HCT116 (cell line): ENCODE measurements at regions not wholly inside any gene's neighbourhood (a gene's known extent, or its start where the extent isn't known, plus 50 kb on each side); places are given as distances from the start of the nearest gene placed in this dataset.

Experiments
- ATAC-seq: fragments of 200-7000 bp; cut with Tn5 transposase; 2 replicates; pipeline ENCODE4 v1.9.1; 2020; ENCODE audit warnings: mild to moderate bottlenecking, moderate library complexity
- BruUV-seq: library from RNA; stranded (reverse); fragments of 400-500 nt; replicated peaks from 2 replicates; lab custom pipeline; 2021; lab: Mats Ljungman, UMichigan
- CTCF ChIA-PET: fragments of 300-600 bp; sonication (Branson Sonifier 250); formaldehyde crosslinking; loops from one replicate; lab custom pipeline; 2021; ENCODE audit warnings: antibody characterized with exemption; lab: Charles Lee
- POLR2A ChIA-PET: fragments of 300-600, 350-600 bp; sonication (Branson Sonifier 250); formaldehyde crosslinking; loops from one replicate; lab custom pipeline; 2021; ENCODE audit warnings: antibody characterized with exemption; lab: Charles Lee
- RAD21 ChIA-PET, 2 experiments: fragments of 300-600 bp; sonication (Branson Sonifier 250); formaldehyde crosslinking; loops; one replicate each; lab custom pipeline; 2023; ENCODE audit warnings: low total read pairs in 2 of 2; ENCODE audit not compliant: uncharacterized antibody in 2 of 2, unreplicated experiment in 2 of 2, low non-redundant PET in 1 of 2; lab: Charles Lee
- DNase-seq: peaks from one replicate; pipeline ENCODE4 v3.0.0-alpha.2; 2010; ENCODE audit warnings: low read depth, low spot score
- H2AFZ ChIP-seq: fragments of 200-600 bp; shearing (Covaris generic), sonication (generic); 2 replicates; pipeline ENCODE4 v1.6.1; 2017; ENCODE audit warnings: low read depth, mixed run types, mixed read lengths, antibody characterized with exemption, low read length; ENCODE audit not compliant: poor library complexity, severe bottlenecking
- H3K27ac ChIP-seq: 2 replicates; pipeline ENCODE4 v1.5.1; 2012; ENCODE audit warnings: low read depth, low read length
- H3K27me3 ChIP-seq: fragments of 200-600 bp; sonication (generic); 2 replicates; pipeline ENCODE4 v1.6.1; 2016; ENCODE audit warnings: mixed run types, low read length, mixed read lengths; ENCODE audit not compliant: insufficient read depth
- H3K36me3 ChIP-seq, 2 experiments: fragments of 200-500 bp in 1 of 2; fragments of 200-600 bp in 1 of 2; sonication (Bioruptor generic) in 1 of 2; sonication (generic) in 1 of 2; 2 replicates each; pipeline versions ENCODE4 v1.5.1 to v1.6.1; 2014 to 2016; ENCODE audit warnings: low read length in 2 of 2, inconsistent platforms in 1 of 2, mixed read lengths in 1 of 2, mixed run types in 1 of 2; ENCODE audit not compliant: insufficient read depth in 2 of 2, control insufficient read depth in 1 of 2
- H3K4me1 ChIP-seq, 2 experiments: fragments of 200-600 bp in 1 of 2; sonication (generic) in 1 of 2; 2 replicates each; pipeline versions ENCODE4 v1.5.1 to v1.6.1; 2012 to 2017; ENCODE audit warnings: low read length in 2 of 2, inconsistent platforms in 1 of 2, mild to moderate bottlenecking in 1 of 2, mixed read lengths in 1 of 2, mixed run types in 1 of 2, moderate library complexity in 1 of 2; ENCODE audit not compliant: insufficient read depth in 2 of 2, control insufficient read depth in 1 of 2
- H3K4me2 ChIP-seq: fragments of 200-600 bp; sonication (generic); 2 replicates; pipeline ENCODE4 v1.6.1; 2017; ENCODE audit warnings: mixed run types, low read length, mixed read lengths
- H3K4me3 ChIP-seq, 2 experiments: fragments of 200-600 bp in 1 of 2; sonication (generic) in 1 of 2; replicated peaks in 1 of 2; 2 replicates each; pipeline ENCODE4 v1.5.1; 2011 to 2016; ENCODE audit warnings: low read length in 2 of 2, control low read depth in 1 of 2, low read depth in 1 of 2, mild to moderate bottlenecking in 1 of 2, mixed read lengths in 1 of 2, mixed run types in 1 of 2
- H3K79me2 ChIP-seq: fragments of 200-600 bp; sonication (generic); 2 replicates; pipeline ENCODE4 v1.6.1; 2017; ENCODE audit warnings: mild to moderate bottlenecking, mixed run types, low read length, moderate library complexity, mixed read lengths; ENCODE audit not compliant: insufficient read depth
- H3K9ac ChIP-seq: fragments of 200-600 bp; sonication (generic); 2 replicates; pipeline ENCODE4 v1.6.1; 2016; ENCODE audit warnings: low read length, mixed read lengths
- H3K9me2 ChIP-seq: fragments of 200-600 bp; sonication (generic), shearing (Covaris generic); 2 replicates; pipeline ENCODE4 v1.6.1; 2017; ENCODE audit warnings: mixed run types, mild to moderate bottlenecking, moderate library complexity; ENCODE audit not compliant: insufficient read depth
- H3K9me3 ChIP-seq, 2 experiments: fragments of 200-500 bp in 1 of 2; fragments of 200-600 bp in 1 of 2; sonication (Bioruptor generic) in 1 of 2; sonication (generic) in 1 of 2; 2 replicates each; pipeline ENCODE4 v1.6.1; 2014 to 2017; ENCODE audit warnings: low read length in 2 of 2, mixed read lengths in 2 of 2, inconsistent platforms in 1 of 2, low read depth in 1 of 2, mild to moderate bottlenecking in 1 of 2, mixed run types in 1 of 2, moderate library complexity in 1 of 2; ENCODE audit not compliant: control insufficient read depth in 1 of 2, insufficient read depth in 1 of 2
- H4K20me1 ChIP-seq: fragments of 200-600 bp; sonication (generic), shearing (Covaris generic); 2 replicates; pipeline ENCODE4 v1.6.1; 2017; ENCODE audit warnings: mixed run types, mild to moderate bottlenecking, moderate library complexity; ENCODE audit not compliant: insufficient read depth
- EZH2 ChIP-seq: fragments of 200-600 bp; sonication (generic); IDR thresholded peaks from 2 replicates; pipeline ENCODE4 v1.6.1; 2017; ENCODE audit warnings: antibody characterized with exemption, mixed run types
- EZH2phosphoT487 ChIP-seq: fragments of 200-600 bp; IDR thresholded peaks from 2 replicates; pipeline ENCODE4 v1.6.1; 2018; ENCODE audit warnings: antibody characterized with exemption, borderline replicate concordance
- MAX ChIP-seq: IDR thresholded peaks from 2 replicates; pipeline ENCODE4 v1.6.1; 2012
- RAD21 ChIP-seq: IDR thresholded peaks from 2 replicates; pipeline ENCODE4 v1.6.1; 2012; ENCODE audit warnings: low read depth, mild to moderate bottlenecking
- REST ChIP-seq: IDR thresholded peaks from 2 replicates; pipeline ENCODE4 v1.6.1; 2012; ENCODE audit warnings: low read depth
- SRF ChIP-seq: IDR thresholded peaks from 2 replicates; pipeline ENCODE4 v1.6.1; 2012; ENCODE audit warnings: low read depth
- intact Hi-C: fragments of 100-400 bp; cut with micrococcal nuclease; formaldehyde crosslinking; loops from 2 replicates; pipeline ENCODE4 v1.10.0; 2022

- H2AFZ ChIP-seq = no peak overlapping the region
- ATAC-seq (no peak), DNase-seq (no peak)
- H3K4me3 ChIP-seq = no peak overlapping the region
- ChIA-PET POLR2A (no interaction called here), RAD21 (no interaction called here), CTCF (no interaction called here)
- no peaks in the 10 kb centered on the region for H4K20me1 ChIP-seq
- BruUV-seq = no TSS peak
- H3K27ac ChIP-seq = no peak overlapping the region
- no peaks in the 10 kb centered on the region for H3K27me3 ChIP-seq
- no peaks in the 10 kb centered on the region for H3K36me3 ChIP-seq
- TF ChIP-seq MAX (no peak), REST (no peak), RAD21 (no peak), EZH2phosphoT487 (no peak), SRF (no peak), EZH2 (no peak)
- H3K4me2 ChIP-seq = no peak overlapping the region
- H3K4me1 ChIP-seq = no peaks in the 10 kb centered on the region
- intact Hi-C loops = no loop called here
- H3K79me2 ChIP-seq = no peaks in the 10 kb centered on the region
- no peaks in the 10 kb centered on the region for H3K9me2 ChIP-seq
- H3K9ac ChIP-seq = no peak overlapping the region
- H3K9me3 ChIP-seq = no peaks in the 10 kb centered on the region
Measured at GRCh38 chr5:98643569-98643968, 129.9 kb upstream of the RGMB start.
